Thoracic aorta (tissue), 2 donors: ENCODE measurements at regions not wholly inside any gene's neighbourhood (a gene's known extent, or its start where the extent isn't known, plus 50 kb on each side); places are given as distances from the start of the nearest gene placed in this dataset.
A peak's percentile ranks its signal among the peaks of the same experiment; 100 is the strongest.
"Not testable (repeated sequence)": the region's sequence is repeated elsewhere in the genome, so short reads cannot be mapped to it uniquely, and the experiment has no call there.

ENCODE experiments used
- ATAC-seq: fragments of 150-250 bp; one replicate; pipeline ENCODE4 v1.8.0; 2017; ENCODE audit warnings: low read depth; ENCODE audit not compliant: insufficient number of reproducible peaks, low FRiP score
- DNase-seq: peaks from one replicate; pipeline ENCODE4 v3.0.0-alpha.2; 2020; ENCODE audit warnings: low spot score
- H3K27ac ChIP-seq, 2 donors: fragments of 200-600 bp; sonication (generic); 1 replicate in 1 of 2; 2 replicates in 1 of 2; pipeline ENCODE4 v1.5.1; 2016; ENCODE audit warnings: mild to moderate bottlenecking in 2 of 2, moderate library complexity in 2 of 2
- H3K27me3 ChIP-seq: fragments of 200-600 bp; sonication (generic); replicated peaks from 2 replicates; pipeline ENCODE4 v1.6.0; 2016; ENCODE audit warnings: mild to moderate bottlenecking; ENCODE audit not compliant: insufficient read depth
- H3K36me3 ChIP-seq: fragments of 200-600 bp; sonication (generic); one replicate; pipeline ENCODE4 v1.5.1; 2016
- H3K4me1 ChIP-seq, 2 donors: fragments of 200-600 bp; sonication (generic); 1 replicate in 1 of 2; 2 replicates in 1 of 2; pipeline versions ENCODE4 v1.5.1 to v1.6.0; 2016; ENCODE audit warnings: low read depth in 2 of 2, mild to moderate bottlenecking in 1 of 2; ENCODE audit not compliant: control insufficient read depth in 1 of 2
- H3K4me3 ChIP-seq: fragments of 200-600 bp; sonication (generic); 2 replicates; pipeline ENCODE4 v1.5.1; 2016; ENCODE audit warnings: mild to moderate bottlenecking
- H3K9me3 ChIP-seq: fragments of 200-600 bp; sonication (generic); 2 replicates; pipeline ENCODE4 v1.5.1; 2016

DNA sequence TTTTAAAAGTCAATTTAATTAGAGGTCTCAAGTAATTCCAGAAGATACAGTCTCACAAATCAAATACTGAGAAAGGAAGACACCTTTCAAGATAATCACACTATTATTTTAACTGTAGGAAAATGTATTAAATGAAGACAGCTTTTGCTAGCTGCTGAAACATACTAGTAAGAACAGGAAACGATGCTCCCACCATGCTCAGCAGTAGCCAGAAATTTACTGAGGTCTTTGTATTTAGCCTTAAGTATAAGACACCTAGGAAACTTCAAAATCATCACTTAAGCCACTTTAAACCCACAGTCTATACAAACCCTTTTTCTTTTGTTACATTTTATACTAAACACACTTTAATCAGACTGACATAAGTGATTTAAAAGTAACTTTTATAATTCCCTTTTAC lies 72.7 kb upstream of the NPIPB12 start:
- not testable (repeated sequence) for DNase-seq, H3K4me3 ChIP-seq, H3K4me1 ChIP-seq, ATAC-seq, H3K27ac ChIP-seq, H3K36me3 ChIP-seq, H3K9me3 ChIP-seq, H3K27me3 ChIP-seq

DNA sequence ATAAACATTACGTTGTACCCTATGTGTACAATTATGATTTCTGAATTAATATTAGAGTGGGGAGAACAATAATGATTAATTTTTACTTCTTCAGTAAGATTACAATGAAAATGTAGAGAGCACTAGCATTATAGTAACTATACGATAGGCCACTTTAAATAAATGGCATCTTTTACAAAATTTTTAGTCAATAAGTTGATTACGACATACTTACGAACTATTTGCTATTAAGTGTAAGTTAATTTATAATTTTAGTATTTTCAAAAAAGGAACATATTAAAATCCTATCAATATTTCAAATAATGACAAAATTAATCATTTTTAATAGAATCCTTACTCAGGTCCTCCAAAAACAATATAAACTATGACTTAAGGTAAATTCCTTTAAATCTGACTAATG lies 75.6 kb upstream of the NPIPB12 start:
- H3K9me3 ChIP-seq, H3K27ac ChIP-seq, DNase-seq, H3K36me3 ChIP-seq, ATAC-seq, H3K4me3 ChIP-seq, H3K4me1 ChIP-seq, H3K27me3 ChIP-seq: not testable (repeated sequence)

DNA sequence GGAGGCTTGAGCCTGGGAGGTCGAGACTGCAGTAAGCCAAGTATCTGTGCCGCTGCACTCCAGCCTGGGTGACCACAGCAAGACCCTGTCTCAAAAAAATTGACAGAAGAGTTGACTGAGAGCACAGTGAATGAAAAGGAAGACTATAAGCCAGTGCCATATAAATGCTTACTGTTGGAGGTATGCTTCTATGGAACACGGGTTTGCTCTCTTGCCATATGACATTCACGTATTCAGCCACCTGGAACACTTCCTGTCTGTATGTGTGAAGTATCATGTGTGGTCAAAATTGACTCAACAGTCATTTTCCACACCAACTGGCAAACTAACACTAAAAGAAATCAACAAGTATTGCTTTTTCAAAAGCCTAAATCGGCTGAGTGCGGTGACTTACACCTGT lies 71.1 kb upstream of the SPN start:
- H3K36me3 ChIP-seq, H3K9me3 ChIP-seq, H3K27ac ChIP-seq, H3K4me1 ChIP-seq, ATAC-seq, DNase-seq, H3K4me3 ChIP-seq, H3K27me3 ChIP-seq: not testable (repeated sequence)

DNA sequence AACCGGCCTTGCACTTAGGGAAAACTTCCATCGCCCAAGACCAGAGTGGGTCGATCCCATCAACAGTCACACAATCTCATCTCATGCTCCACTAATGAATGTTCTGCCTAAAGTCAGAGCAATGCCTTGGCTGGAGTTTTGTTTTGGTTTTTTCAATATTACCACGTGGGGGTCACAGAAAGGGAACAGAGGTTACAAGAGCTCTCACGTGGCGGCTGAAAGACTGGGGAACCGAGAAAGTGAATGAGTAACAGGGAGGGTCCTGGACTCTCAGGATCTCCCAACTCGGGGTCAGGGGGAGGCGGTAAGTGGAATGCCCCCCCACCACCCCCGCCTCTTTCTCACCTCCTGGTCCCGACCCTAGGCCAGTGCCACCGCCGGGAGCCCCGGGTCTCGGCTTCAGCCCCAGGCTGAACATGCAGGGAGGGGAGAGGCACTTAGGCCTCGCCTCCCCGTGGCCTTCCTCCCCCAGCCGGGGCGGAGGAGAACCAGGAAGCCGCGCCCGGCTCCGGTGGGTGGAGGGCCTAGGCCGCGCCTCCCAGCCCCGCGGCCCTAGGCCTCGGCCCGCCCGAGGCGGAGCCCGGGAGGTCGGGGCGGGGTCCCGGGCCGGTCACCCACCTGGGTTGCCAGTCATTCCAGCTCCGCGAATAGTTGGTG lies 68.7 kb upstream of the SPN start:
- H3K36me3 ChIP-seq, H3K4me1 ChIP-seq, DNase-seq, H3K9me3 ChIP-seq, H3K27me3 ChIP-seq: not testable (repeated sequence)
- ATAC-seq, result peak; percentile 34
- peak overlapping the region; percentile 78 to 90 for H3K27ac ChIP-seq
- peak overlapping the region; percentile 88 for H3K4me3 ChIP-seq

DNA sequence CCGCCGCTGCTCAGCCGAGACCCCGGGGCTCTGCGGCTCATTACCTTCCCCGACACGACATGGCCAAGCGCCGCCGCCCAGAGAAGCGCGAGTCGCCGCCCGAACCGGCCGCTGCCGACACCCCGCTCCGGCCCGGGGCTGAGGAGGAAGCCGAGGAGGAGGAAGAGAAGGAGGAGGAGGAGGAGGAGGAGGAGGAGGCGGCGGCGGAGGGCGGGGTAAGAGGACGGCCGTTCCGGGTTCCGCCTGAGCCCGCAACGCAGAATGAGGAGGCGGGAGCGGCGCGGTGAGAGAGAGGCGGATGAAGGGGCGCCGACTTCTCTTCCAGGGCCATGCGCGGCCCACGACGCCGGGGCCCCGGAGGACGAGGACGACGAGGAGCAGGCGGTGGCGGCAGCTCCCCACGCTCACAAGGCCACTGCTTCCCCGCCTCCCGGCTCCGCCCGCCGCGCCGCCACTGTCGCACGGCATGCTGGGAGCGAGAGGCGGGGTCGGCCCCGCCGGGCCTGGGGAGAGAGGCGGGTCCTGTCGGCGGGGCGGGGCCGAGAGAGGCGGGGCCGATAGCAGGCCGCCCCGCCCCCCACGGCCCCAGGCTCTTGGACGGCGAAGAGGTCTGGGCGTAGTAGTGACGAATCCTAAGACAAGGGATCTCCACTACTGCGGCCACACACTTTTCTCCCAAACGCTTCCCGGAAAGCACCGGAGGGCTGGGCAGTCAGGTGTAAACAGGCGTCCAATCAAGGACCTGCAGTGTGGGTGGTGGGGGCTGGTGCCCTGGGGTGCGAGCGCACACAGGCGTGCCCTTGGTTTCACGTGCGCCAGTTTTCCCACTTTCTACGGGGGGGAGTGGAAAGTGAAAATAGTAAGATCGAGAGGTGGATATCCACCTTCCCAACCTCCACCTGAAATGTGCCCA lies 67.9 kb upstream of the SPN start:
- not testable (repeated sequence) for H3K36me3 ChIP-seq, H3K9me3 ChIP-seq, H3K4me1 ChIP-seq, H3K27me3 ChIP-seq
- ATAC-seq (peak; percentile 90), DNase-seq (peak; percentile 56)
- Histone ChIP-seq H3K27ac (peak overlapping the region; percentile 78 to 90), H3K4me3 (peak overlapping the region; percentile 88)

DNA sequence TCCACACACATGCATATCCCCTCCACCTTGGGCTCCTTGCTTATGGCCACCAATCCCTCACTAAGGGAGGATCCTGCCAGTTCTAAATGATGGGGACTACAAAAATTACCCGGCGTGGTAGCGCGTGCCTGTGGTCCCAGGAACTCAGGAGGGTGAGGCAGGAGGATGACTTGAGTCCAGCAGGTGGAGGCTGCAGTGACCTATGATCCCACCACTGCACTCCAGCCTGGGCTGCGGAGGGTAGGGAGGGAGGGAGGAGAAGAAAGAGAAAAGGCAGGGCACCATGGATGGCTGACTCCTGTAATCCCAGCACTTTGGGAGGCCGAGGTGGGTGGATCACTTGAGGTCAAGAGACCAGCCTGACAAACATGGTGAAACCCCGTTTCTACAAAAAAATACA lies 66.0 kb upstream of the SPN start:
- not testable (repeated sequence) for H3K4me1 ChIP-seq, DNase-seq, H3K36me3 ChIP-seq, H3K27me3 ChIP-seq, H3K27ac ChIP-seq, ATAC-seq, H3K4me3 ChIP-seq, H3K9me3 ChIP-seq

DNA sequence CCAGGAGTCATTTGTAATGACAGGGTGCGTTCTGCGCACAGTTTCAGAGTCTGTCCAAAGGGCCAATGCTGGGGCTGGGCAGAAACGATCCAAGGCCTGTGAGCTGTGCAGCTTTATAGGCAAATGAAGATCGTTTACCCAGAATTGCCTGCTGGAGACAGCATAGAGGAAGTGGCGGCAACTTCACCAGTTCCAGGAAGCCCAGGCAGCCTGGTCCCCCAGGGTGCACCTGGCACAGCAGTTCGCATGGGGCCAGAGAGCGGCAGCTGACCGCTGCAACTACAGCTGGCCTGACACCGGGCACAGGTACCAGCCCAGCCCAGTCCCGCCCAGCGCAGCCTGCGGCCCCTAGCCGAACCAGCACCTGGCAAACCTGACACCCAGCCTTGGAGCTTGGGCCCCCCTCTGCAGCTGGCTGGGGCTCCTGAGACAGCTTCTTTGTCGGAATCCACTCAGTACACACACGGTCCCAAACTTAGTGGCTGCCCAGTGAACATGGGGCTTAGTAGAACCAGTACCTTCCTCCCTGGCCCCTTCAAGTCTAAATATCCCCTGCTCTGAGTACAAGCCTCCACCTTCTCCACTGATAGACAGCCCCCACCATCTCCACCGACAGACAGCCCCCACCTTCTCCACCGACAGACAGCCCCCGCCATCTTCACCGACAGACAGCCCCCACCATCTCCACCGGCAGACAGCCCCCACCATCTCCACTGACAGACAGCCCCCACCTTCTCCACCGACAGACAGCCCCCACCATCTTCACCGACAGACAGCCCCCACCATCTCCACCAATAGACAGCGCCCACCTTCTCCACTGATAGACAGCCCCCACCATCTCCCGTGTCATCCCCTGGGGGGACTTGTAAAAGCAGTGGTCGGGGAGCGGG lies 62.7 kb upstream of the SPN start:
- H3K27ac ChIP-seq, H3K27me3 ChIP-seq, DNase-seq, ATAC-seq, H3K4me1 ChIP-seq, H3K36me3 ChIP-seq, H3K9me3 ChIP-seq: not testable (repeated sequence)
- H3K4me3 ChIP-seq, result peak overlapping the region; percentile 21

DNA sequence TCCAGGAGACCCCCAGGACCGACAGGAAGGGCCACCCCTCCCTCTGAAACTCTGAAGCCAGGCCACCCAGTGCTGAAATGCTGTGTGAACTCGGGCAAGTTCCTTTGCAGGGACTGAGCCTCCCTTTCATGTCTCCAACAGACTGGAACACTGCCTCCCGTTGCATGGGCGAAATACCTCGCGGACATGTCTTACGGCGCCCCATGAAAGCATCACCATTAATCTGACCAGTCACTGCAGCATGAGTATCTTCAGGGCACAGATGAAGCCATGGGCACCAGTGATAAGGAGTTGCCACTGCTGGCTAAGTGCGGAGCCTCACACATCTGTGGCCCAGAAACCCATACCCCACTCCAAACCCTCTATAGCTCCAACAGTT lies 60.8 kb upstream of the SPN start:
- DNase-seq, H3K4me1 ChIP-seq, H3K4me3 ChIP-seq, H3K27ac ChIP-seq, H3K9me3 ChIP-seq, H3K36me3 ChIP-seq, H3K27me3 ChIP-seq, ATAC-seq: not testable (repeated sequence)

DNA sequence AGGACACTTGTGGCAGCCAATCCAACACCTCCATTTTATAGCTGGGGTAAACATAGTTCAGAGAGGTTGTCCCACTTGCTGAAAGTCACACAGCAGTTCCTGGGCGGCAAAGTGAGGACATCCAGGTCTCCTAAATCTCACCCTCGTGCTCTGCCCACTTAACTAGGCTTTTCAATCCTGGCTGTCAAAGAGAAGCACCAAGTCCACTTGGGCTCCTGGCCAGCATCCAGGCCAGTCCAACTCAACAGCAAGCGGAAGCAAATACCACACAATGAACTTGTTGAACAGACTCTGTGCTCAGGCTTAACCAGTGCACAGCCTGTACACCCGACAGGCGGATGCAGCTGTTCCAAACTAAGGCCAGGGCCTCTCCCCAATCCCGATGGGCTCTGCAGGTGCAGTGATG lies 60.4 kb upstream of the SPN start:
- not testable (repeated sequence) for H3K9me3 ChIP-seq, H3K36me3 ChIP-seq, H3K27me3 ChIP-seq, H3K4me1 ChIP-seq, DNase-seq, H3K27ac ChIP-seq, H3K4me3 ChIP-seq, ATAC-seq

DNA sequence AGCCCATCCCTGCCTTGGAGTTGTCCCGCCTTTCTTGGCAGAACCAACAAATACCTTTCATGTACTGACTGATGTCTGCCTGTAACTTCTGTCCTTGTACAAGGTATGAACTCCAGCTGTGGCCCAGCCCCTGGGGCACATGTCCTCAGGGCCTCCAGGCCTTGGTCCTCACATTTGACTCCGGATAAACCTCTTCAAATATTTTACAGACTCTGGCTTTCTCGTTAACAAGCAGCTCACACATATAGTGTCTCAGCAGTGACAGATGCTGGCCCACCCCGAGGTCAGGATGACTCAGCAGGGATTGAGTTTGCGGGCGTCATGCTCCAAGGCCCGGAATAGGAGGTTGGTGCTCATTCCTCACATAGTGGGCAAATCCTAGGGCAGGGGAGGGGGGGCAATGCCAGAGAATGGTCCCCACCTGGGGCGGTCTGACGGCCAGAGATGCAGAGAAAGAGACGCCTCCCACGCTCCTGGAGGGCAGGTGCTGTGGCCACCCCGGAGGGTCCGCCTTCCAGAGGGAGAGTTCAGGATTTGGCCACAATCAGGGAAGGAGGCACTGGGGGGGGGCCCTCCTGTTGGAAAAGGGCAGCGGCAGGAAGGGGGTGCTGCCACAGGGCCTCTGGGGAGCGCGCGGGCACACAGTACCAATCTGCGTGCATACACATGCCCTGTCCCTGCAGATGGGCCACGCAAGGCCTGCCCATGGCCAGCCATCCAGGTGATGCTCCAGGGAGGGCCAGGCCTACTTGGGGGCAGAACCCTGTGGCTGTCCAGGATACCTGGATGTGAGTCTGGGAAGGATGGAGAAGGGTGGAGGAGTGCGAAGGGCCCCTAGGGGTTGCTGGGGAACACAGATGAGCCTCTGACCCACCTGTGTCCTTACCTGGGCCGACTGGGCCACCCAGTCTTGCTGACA lies 58.2 kb upstream of the SPN start:
- not testable (repeated sequence) for DNase-seq, H3K36me3 ChIP-seq, H3K27ac ChIP-seq, H3K4me3 ChIP-seq, H3K9me3 ChIP-seq, H3K27me3 ChIP-seq, H3K4me1 ChIP-seq, ATAC-seq

DNA sequence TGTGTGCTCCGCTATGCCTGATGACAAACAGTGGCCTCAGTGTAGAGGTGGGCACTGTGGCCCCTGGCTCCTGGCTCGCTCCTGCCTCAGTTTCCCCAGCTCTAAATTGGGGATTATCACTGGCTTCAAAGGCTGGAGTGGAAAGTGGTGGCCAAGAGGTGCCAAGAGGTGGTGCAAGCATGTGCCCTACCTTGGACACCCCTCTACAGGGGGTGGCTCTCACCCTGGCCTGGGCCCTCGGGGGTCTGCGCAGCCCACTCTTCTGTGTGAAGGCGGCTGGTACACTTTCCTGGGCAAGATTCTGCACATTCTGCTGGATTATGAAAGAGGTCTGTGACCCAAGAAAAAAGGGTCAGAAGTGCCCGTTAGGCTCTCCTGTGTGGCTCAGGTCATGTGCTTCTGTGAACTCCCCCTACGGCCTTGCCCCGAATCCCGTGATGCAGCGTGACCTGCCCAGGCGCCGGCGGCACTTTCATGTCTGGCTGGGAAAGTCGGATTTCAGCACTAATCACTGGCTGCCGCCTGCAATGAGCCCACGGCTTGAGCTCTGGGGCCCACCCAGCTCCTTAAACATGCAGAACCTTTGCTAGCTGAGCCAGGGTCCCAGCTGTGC lies 57.3 kb upstream of the SPN start:
- not testable (repeated sequence) for ATAC-seq, H3K27ac ChIP-seq, H3K9me3 ChIP-seq, DNase-seq, H3K4me1 ChIP-seq, H3K27me3 ChIP-seq, H3K4me3 ChIP-seq, H3K36me3 ChIP-seq
